Thyroid gland (tissue), 4 donors: ENCODE measurements at regions not wholly inside any gene's neighbourhood (a gene's known extent, or its start where the extent isn't known, plus 50 kb on each side); places are given as distances from the start of the nearest gene placed in this dataset.
"Not testable (repeated sequence)": the region's sequence is repeated elsewhere in the genome, so short reads cannot be mapped to it uniquely, and the experiment has no call there.

ENCODE experiments used
- DNase-seq, 2 donors: peaks; one replicate each; pipeline ENCODE4 v3.0.0-alpha.2; 2019
- H3K27ac ChIP-seq, 3 donors: fragments of 200-600 bp; sonication (generic); 1 replicate in 2 of 3; 2 replicates in 1 of 3; pipeline ENCODE4 v1.5.1; 2016 to 2019; ENCODE audit warnings: mild to moderate bottlenecking in 1 of 3, moderate library complexity in 1 of 3
- H3K27me3 ChIP-seq: fragments of 200-600 bp; sonication (generic); one replicate; pipeline ENCODE4 v1.5.1; 2019
- H3K36me3 ChIP-seq, 2 donors: fragments of 200-600 bp; sonication (generic); one replicate each; pipeline ENCODE4 v1.5.1; 2016 to 2019
- H3K4me1 ChIP-seq, 2 donors: fragments of 200-600 bp; sonication (generic); one replicate each; pipeline ENCODE4 v1.5.1; 2017 to 2019
- H3K4me3 ChIP-seq, 3 donors: fragments of 200-600 bp; sonication (generic); replicated peaks in 1 of 3; 1 replicate in 2 of 3; 2 replicates in 1 of 3; pipeline ENCODE4 v1.5.1; 2016; ENCODE audit warnings: mild to moderate bottlenecking in 1 of 3
- H3K9me3 ChIP-seq: fragments of 200-600 bp; sonication (generic); one replicate; pipeline ENCODE4 v1.5.1; 2017
- CTCF ChIP-seq, 6 experiments: fragments of 200-600 bp in 3 of 6; fragments of 450-650 bp in 3 of 6; sonication (generic) in 3 of 6; IDR thresholded peaks; one replicate each; pipeline ENCODE4 v1.5.1; 2016 to 2019; ENCODE audit warnings: antibody characterized with exemption in 6 of 6, mild to moderate bottlenecking in 2 of 6, inconsistent platforms in 1 of 6, moderate library complexity in 1 of 6
- POLR2A ChIP-seq, 2 donors: fragments of 450-650 bp; IDR thresholded peaks; one replicate each; pipeline ENCODE4 v1.6.1; 2017; ENCODE audit warnings: antibody characterized with exemption in 2 of 2, mild to moderate bottlenecking in 2 of 2, moderate library complexity in 1 of 2
- whole genome bisulfite sequencing, 2 donors: methylation state at CpG; one replicate each; pipeline ENCODE4 v1.1.5; 2017; 5-methylcytosine and 5-hydroxymethylcytosine counted together
- intact Hi-C: fragments of 100-400 bp; cut with DNase I; formaldehyde crosslinking; loops from one replicate; pipeline ENCODE4 v1.15.1; 2023

GRCh38 chr6:140711019-140711613 lies 1336.7 kb upstream of the CITED2 start:
- no peaks in the 10 kb centered on the region for H3K27me3 ChIP-seq
- H3K27ac ChIP-seq = no peak overlapping the region
- intact Hi-C loops = no loop called here
- TF ChIP-seq POLR2A (IDR thresholded peaks at IDR 0.05) = no peak
- 81 to 82% methylated on average over 3 of the region's 3 CpGs for WGBS, 2 donors
- DNase-seq = no peak
- peaks cover 0 to 3% of the 10 kb centered on the region in 2 donors for H3K4me1 ChIP-seq
- no peaks in the 10 kb centered on the region for H3K36me3 ChIP-seq
- H3K9me3 ChIP-seq = no peaks in the 10 kb centered on the region
- H3K4me3 ChIP-seq = no peak overlapping the region

- DNase-seq = no peak
- peaks cover 0 to 3% of the 10 kb centered on the region in 2 donors for H3K4me1 ChIP-seq
- no peaks in the 10 kb centered on the region for H3K36me3 ChIP-seq
- H3K27ac ChIP-seq = no peak overlapping the region
- no peak overlapping the region for H3K4me3 ChIP-seq
- WGBS, 2 donors = 72 to 86% methylated on average over 1 of the region's 1 CpG
- intact Hi-C loops = no loop called here
- no peaks in the 10 kb centered on the region for H3K9me3 ChIP-seq
- no peak for TF ChIP-seq CTCF (IDR thresholded peaks at IDR 0.05)
- H3K27me3 ChIP-seq = no peaks in the 10 kb centered on the region
Measured at GRCh38 chr6:140708441-140708840, 1334.0 kb upstream of the CITED2 start.

- DNase-seq, intact Hi-C loops, H3K4me3 ChIP-seq, H3K36me3 ChIP-seq, H3K9me3 ChIP-seq, H3K4me1 ChIP-seq, H3K27me3 ChIP-seq, H3K27ac ChIP-seq: not testable (repeated sequence)
- WGBS, 2 donors = 90 to 95% methylated on average over 1 of the region's 1 CpG
Measured at GRCh38 chr6:140704008-140704407, 1329.6 kb upstream of the CITED2 start.

- Histone ChIP-seq H3K36me3 (no peaks in the 10 kb centered on the region), H3K27ac (no peak overlapping the region), H3K4me3 (no peak overlapping the region), H3K9me3 (no peaks in the 10 kb centered on the region), H3K27me3 (no peaks in the 10 kb centered on the region), H3K4me1 (no peaks in the 10 kb centered on the region)
- no peak for TF ChIP-seq CTCF (IDR thresholded peaks at IDR 0.05)
- no peak for TF ChIP-seq POLR2A (IDR thresholded peaks at IDR 0.05)
- no peak for DNase-seq
- intact Hi-C loops = no loop called here
Measured at GRCh38 chr6:140697585-140697984, 1323.1 kb upstream of the CITED2 start.

GRCh38 chr6:140684776-140685550 lies 1310.5 kb upstream of the CITED2 start:
- Histone ChIP-seq H3K27ac (no peak overlapping the region), H3K4me3 (no peak overlapping the region), H3K9me3 (no peaks in the 10 kb centered on the region), H3K4me1 (no peaks in the 10 kb centered on the region), H3K27me3 (no peaks in the 10 kb centered on the region), H3K36me3 (no peaks in the 10 kb centered on the region)
- TF ChIP-seq POLR2A (IDR thresholded peaks at IDR 0.05) = no peak
- TF ChIP-seq CTCF (IDR thresholded peaks at IDR 0.05) = no peak
- intact Hi-C loops = no loop called here
- 83 to 94% methylated on average over 1 of the region's 1 CpG for WGBS, 2 donors
- DNase-seq = no peak

- Histone ChIP-seq H3K4me1 (no peaks in the 10 kb centered on the region), H3K4me3 (no peak overlapping the region), H3K27ac (no peak overlapping the region), H3K9me3 (no peaks in the 10 kb centered on the region), H3K36me3 (no peaks in the 10 kb centered on the region), H3K27me3 (no peaks in the 10 kb centered on the region)
- no peak for DNase-seq
- 78 to 83% methylated on average over 5 of the region's 5 CpGs for WGBS, 2 donors
- TF ChIP-seq CTCF (IDR thresholded peaks at IDR 0.05) (no peak), POLR2A (IDR thresholded peaks at IDR 0.05) (no peak)
- intact Hi-C loops = no loop called here
Measured at GRCh38 chr6:140677781-140678528, 1303.5 kb upstream of the CITED2 start.
